MM.1S (cell line): ENCODE measurements at regions not wholly inside any gene's neighbourhood (a gene's known extent, or its start where the extent isn't known, plus 50 kb on each side); places are given as distances from the start of the nearest gene placed in this dataset.

Experiments used
- CTCF ChIP-seq: fragments of 300-600 bp; sonication (generic); IDR thresholded peaks from 2 replicates; pipeline ENCODE4 v1.5.1; 2016; ENCODE audit warnings: antibody characterized with exemption, low read length, mixed read lengths
- EZH2 ChIP-seq: fragments of 300-600 bp; sonication (generic); optimal IDR thresholded peaks from 2 replicates; pipeline ENCODE3; 2017; ENCODE audit warnings: low read depth, mild to moderate bottlenecking, antibody characterized with exemption, low read length, mixed read lengths

GRCh38 chr10:118504467-118505205, 90.8 kb downstream of the PRLHR start:
- TF ChIP-seq CTCF (no peak), EZH2 (no peak)
